Mesodermal cell (in vitro differentiated cells): ENCODE measurements at regions not wholly inside any gene's neighbourhood (a gene's known extent, or its start where the extent isn't known, plus 50 kb on each side); places are given as distances from the start of the nearest gene placed in this dataset.

Experiments used
- H3K27ac ChIP-seq: 2 replicates; pipeline ENCODE4 v1.7.0; 2013; ENCODE audit warnings: mild to moderate bottlenecking, low read depth, low read length, moderate library complexity; ENCODE audit not compliant: severe bottlenecking
- H3K36me3 ChIP-seq: 2 replicates; pipeline ENCODE4 v1.7.1; 2013; ENCODE audit warnings: mild to moderate bottlenecking, low read length, moderate library complexity; ENCODE audit not compliant: control insufficient read depth, insufficient read depth
- H3K4me1 ChIP-seq: one replicate; pipeline ENCODE4 v1.7.1; 2013; ENCODE audit warnings: mild to moderate bottlenecking, low read length; ENCODE audit not compliant: insufficient read depth, control insufficient read depth, poor library complexity, severe bottlenecking
- H3K4me3 ChIP-seq: 2 replicates; pipeline ENCODE4 v1.7.0; 2013; ENCODE audit warnings: low read length, control low read depth, mild to moderate bottlenecking; ENCODE audit not compliant: insufficient read depth, poor library complexity, severe bottlenecking; ENCODE audit errors: extremely low read depth
- H3K9me3 ChIP-seq: 2 replicates; pipeline ENCODE4 v1.7.1; 2013; ENCODE audit warnings: mild to moderate bottlenecking, low read length, moderate library complexity; ENCODE audit not compliant: control insufficient read depth
- WGBS, 2 experiments: methylation state at CpG; one replicate each; pipeline ENCODE4 v1.1.5; 2013; ENCODE audit warnings: missing lambda C conversion rate in 2 of 2; ENCODE audit not compliant: insufficient coverage in 2 of 2; 5-methylcytosine and 5-hydroxymethylcytosine counted together

DNA sequence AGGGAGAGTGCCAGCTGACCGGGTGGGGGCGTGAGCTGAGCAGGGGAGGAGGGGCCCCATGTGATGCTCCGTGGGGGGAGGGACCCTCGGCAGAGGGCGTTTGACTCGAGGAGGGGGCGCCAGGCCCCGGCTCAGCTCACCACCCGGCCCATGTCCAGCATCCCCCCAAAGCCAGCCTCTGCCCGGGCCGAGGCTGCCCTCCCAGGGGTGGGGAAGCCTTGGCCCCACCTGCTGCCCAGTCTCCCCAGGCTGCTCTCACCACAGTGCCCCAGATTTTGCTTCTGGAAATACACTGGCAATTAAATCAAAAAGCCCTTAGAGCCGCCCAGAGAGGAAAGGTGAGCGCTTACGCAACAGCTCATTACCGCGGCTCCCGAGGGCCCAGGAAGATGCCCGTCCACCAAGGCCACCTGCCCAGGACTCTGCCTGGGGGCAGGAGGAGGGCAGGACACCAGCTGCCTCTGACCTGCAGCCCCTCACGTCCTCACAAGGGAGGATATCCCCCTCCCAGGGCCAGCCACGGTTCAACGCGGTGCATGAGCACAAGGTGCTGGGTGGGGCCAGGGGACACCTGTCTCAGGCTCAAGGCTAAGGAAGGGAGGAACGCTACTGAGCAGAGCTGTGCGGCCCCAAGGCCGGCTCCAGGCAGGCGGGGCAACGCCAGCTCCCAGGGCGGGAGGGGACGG lies 70.0 kb upstream of the INPP5A start:
- Histone ChIP-seq H3K27ac (no peak overlapping the region), H3K9me3 (peaks cover 7% of the 10 kb centered on the region), H3K4me3 (no peak overlapping the region), H3K36me3 (no peaks in the 10 kb centered on the region), H3K4me1 (no peaks in the 10 kb centered on the region)
- WGBS, 2 experiments: 71 to 72% methylated on average over 25 to 27 of the region's 29 CpGs

DNA sequence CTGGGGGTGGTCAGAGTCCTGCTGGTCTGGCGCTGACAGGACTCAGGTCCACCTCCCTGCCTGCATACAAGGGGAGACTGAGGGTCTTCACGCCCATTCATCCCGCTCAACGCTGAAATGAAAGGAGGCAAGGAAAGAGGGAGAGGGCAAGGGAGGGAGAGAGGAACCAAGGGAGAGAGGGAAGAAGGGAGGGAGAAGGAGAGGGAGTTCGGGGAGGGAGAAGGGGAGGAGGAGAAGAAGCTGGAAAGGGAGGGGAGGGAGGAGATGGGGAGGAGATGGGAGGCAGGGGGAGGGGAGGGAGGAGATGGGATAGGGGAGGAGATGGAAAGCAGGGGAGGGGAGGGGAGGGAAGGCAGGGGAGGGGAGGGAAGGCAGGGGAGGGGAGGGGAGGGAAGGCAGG lies 69.4 kb upstream of the INPP5A start:
- Histone ChIP-seq H3K9me3 (peaks cover 7% of the 10 kb centered on the region), H3K36me3 (no peaks in the 10 kb centered on the region), H3K4me1 (no peaks in the 10 kb centered on the region), H3K27ac (no peak overlapping the region), H3K4me3 (no peak overlapping the region)
- WGBS, 2 experiments: 20 to 82% methylated on average over 1 to 5 of the region's 5 CpGs

DNA sequence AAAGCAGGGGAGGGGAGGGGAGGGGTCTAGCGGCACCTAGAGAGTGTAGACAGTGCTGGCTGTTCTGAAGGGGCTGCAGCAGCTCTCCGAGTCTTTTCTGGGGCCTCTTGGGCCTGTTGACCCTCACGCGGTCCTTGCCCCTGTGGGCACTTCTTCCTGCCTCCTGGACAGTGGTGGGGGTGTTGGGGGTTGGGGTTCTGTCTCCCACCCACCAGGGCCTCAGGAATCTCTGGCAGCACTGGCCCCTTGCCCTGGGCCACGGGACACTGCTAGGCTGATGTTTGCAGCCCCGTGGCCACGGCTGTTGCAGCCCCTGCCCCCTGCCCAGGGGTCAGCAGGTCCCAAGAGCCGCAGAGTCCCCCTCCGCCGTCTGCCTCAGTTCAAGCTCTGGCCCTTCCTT lies 68.9 kb upstream of the INPP5A start:
- Histone ChIP-seq H3K36me3 (no peaks in the 10 kb centered on the region), H3K9me3 (peaks cover 7% of the 10 kb centered on the region), H3K4me3 (no peak overlapping the region), H3K4me1 (no peaks in the 10 kb centered on the region), H3K27ac (no peak overlapping the region)
- WGBS, 2 experiments: 68 to 71% methylated on average over 2 to 5 of the region's 10 CpGs

DNA sequence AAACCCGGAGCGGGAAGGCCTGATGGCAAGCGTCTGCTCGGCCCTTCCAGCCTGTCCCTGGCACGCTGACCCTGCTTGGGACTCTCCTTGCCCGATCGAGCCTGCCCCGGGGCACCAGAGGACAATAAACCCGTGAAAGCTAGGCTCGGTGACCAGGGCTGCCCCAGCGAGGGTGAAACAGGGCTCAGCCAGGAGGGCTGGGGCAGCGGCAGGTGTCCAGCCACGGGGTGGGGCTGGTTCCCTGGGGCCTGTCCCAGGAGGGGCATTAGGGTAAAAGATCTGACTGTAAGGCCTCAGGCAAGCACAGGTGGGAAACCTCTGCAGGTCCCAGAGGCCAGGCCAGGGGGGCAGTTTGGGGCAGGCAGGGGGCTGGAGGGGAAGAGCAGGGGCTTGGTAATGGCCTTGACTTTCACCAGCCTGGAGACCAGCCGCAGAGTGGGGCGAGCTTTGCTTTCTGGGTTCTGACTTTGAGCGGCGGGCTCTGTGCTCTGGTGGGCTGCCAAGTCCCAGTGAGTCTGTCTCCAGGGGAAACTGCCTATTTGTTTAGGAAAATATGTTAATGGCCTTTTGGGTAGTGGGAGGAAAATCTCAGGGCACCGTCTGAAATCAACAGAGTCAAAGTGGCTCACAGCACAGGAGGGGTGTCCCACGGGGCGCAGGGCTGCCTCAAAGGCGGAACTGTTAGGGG lies 68.2 kb upstream of the INPP5A start:
- 77% methylated on average over 19 to 21 of the region's 21 CpGs for WGBS, 2 experiments

DNA sequence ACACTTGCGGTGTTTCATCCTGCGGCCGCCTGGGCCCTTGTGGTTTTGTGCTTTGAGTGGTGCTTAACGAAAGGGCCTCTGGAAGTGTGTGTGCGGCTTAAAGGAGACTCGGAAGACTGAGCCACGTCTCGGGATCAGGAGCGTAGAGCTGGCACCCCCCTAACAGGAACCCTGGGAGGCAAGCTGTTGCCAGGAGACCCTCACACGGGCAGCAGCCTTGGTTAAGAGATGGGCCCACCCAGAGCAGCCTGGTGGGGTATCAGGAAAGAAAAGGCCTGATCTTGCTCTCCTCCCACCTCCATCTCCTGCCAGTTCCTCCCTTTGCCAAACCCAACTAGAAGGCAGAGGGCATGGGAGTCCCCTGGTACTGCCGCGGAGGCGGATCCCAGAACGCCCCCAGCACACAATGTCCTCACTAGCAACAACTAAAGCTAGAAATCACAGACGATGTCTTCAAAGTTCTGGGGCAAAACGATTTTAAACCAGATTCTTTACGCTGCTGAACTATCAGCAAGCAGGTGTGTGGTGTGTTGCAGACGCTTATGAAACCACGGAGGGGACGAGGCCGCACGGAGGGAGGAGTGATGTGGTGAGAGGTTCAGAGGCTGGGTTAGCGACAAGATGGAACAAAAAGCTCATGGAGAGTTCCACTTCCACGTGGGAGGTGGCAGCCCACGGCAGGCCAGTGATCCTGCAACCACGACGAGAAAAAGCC lies 67.0 kb upstream of the INPP5A start:
- no peak overlapping the region for H3K4me3 ChIP-seq
- no peaks in the 10 kb centered on the region for H3K36me3 ChIP-seq
- peaks cover 7% of the 10 kb centered on the region for H3K9me3 ChIP-seq
- no peaks in the 10 kb centered on the region for H3K4me1 ChIP-seq
- WGBS, 2 experiments: 82 to 83% methylated on average over 22 to 26 of the region's 27 CpGs
- H3K27ac ChIP-seq: no peak overlapping the region

More for the DNA sequence above, 68.2 kb upstream of the INPP5A start:
- Histone ChIP-seq H3K9me3 (peaks cover 7% of the 10 kb centered on the region), H3K4me3 (no peak overlapping the region), H3K27ac (no peak overlapping the region), H3K4me1 (no peaks in the 10 kb centered on the region), H3K36me3 (no peaks in the 10 kb centered on the region)

DNA sequence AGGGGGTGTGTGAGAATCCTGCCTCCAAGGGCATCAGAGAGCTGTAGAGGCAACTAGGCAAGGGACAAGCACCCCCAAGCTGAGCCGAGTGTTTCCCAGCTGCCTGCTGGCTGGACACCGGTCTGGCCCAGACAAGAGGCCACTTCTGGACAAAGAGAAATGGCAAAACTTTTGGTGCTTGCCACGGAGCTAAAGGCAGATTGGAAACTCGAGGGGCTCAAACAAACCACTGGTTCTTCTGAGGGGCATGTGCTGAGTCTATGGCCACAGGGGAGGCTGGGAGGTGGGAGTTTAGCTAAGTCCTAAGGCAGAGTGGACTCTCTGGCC lies 66.5 kb upstream of the INPP5A start:
- Histone ChIP-seq H3K27ac (no peak overlapping the region), H3K9me3 (peaks cover 7% of the 10 kb centered on the region), H3K4me3 (no peak overlapping the region), H3K36me3 (no peaks in the 10 kb centered on the region), H3K4me1 (no peaks in the 10 kb centered on the region)
- WGBS, 2 experiments: 93 to 94% methylated on average over 4 of the region's 4 CpGs

DNA sequence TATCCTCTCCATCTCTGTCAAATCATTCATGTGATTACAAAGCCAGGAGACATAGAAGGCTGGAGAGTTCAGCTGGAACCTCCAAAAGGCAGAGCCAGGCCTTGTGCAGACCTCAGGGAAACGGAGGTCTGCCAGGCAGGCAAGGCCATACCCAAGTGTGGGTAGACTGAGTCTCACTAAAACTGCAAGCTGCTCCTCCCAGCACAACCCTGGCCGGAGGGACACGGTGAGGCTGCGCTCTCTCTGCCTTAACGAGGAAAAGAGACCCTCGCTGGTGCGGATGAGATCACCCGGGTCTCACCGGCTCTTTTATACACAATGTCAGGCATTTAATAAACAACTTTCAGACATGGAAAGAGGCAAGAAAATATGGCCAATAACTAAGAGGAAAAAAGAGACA lies 66.1 kb upstream of the INPP5A start:
- no peaks in the 10 kb centered on the region for H3K36me3 ChIP-seq
- H3K4me3 ChIP-seq: no peak overlapping the region
- peaks cover 7% of the 10 kb centered on the region for H3K9me3 ChIP-seq
- 88 to 94% methylated on average over 5 to 8 of the region's 9 CpGs for WGBS, 2 experiments
- H3K4me1 ChIP-seq: no peaks in the 10 kb centered on the region
- H3K27ac ChIP-seq: no peak overlapping the region

DNA sequence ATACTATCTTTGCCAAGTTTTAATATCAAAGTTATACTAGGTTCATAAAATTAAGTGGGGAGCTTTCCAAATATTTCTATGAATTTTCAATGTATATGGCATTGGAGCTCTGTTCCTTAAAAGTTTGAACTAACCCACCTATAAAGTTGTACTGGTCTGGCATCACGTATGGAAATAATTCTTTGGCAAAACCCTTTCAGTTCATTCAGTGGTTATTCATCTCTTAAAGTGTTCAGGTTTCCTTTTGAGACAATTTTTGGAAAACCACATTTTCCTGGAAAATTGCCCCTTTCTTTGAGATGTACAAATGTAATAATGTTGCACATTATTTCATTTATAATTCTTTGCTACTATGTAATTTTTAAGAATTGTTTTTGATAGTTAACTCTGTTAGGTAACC lies 62.5 kb upstream of the INPP5A start:
- Histone ChIP-seq H3K4me1 (peaks cover 5% of the 10 kb centered on the region), H3K9me3 (peaks cover 7% of the 10 kb centered on the region)
- WGBS, 2 experiments: 83 to 100% methylated on average over 1 of the region's 1 CpG

DNA sequence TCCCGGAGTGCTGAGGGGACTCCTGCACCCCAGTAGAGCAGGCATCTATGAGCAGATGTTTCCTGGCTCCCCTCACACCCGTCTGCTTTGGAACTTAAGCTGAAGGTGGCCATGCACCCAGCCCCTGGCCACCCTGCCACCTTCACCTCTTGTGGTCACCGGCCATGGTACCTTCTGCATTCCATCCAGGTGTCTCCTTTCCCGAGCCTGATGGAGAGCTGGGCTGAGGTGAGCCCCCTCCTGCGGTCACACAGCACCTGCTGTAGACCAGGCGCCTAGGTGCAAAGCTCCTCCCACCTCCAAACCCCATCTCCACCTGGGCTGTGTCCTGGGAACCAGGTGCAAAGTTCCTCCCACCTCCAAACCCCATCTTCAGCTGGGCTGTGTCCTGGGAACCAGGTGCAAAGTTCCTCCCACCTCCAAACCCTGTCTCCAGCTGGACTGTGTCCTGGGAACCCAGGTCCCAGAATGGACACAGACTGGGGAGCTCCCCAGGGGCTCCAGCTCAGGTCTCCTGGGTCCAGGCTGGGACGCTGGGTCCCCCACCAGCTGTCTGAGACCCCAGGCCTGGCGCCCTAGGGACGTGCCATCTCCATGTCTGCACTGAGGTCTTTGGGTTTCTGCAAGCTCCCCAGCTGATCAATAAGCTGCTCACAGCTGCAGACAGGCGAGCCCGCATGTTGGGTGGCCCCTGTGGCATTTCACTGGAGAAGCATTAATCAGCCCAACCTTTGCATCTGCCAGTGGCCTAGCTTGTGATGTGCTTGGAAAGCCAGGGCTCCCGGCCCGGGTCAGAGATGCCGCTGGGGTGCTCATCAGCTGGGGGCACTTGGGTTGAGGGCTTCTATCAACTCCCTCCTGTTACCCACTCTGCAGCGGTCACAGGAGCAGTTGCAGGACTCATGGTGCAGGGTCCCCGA lies 61.2 kb upstream of the INPP5A start:
- Histone ChIP-seq H3K4me1 (peaks cover 10% of the 10 kb centered on the region), H3K27ac (no peak overlapping the region), H3K9me3 (peaks cover 7% of the 10 kb centered on the region), H3K4me3 (no peak overlapping the region), H3K36me3 (no peaks in the 10 kb centered on the region)
- 87 to 91% methylated on average over 11 to 14 of the region's 16 CpGs for WGBS, 2 experiments

More for the DNA sequence above, 62.5 kb upstream of the INPP5A start:
- H3K27ac ChIP-seq: no peak overlapping the region
- H3K36me3 ChIP-seq: no peaks in the 10 kb centered on the region
- H3K4me3 ChIP-seq: no peak overlapping the region

DNA sequence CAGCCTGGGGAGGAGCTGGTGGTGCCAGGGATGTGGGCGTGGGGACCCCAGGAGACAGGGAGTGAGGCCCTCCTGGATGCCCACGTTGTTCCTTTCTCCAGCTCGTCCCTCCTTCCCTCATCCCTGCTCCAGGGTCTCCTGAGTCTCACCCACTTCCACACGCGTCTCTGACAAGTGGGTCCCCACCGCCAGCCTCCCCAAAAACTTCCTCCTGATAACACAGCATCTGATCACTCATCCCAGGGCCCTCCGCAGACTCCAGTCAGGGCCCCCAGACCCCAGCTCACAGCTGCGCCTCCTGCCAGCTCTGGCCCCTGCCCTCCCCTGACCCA lies 60.6 kb upstream of the INPP5A start:
- 87 to 90% methylated on average over 6 to 8 of the region's 8 CpGs for WGBS, 2 experiments
- Histone ChIP-seq H3K36me3 (no peaks in the 10 kb centered on the region), H3K27ac (no peak overlapping the region), H3K4me3 (no peak overlapping the region), H3K4me1 (peaks cover 12% of the 10 kb centered on the region), H3K9me3 (peaks cover 1% of the 10 kb centered on the region)
